ENCODE measurements at regions not wholly inside any gene's neighbourhood (a gene's known extent, or its start where the extent isn't known, plus 50 kb on each side); places are given as distances from the start of the nearest gene placed in this dataset.

- peak in 3 of 8 experiments; percentile 90 to 100 (median 99) for ATAC-seq (replicated peaks in 6 of 8)
- no peaks in the 10 kb centered on the region for H3K4me1 ChIP-seq (replicated peaks in 1 of 2)
- no peak overlapping the region for H3K27ac ChIP-seq
- in situ Hi-C loops (cut with MboI; ENCODE audit: low pct_unique_long_range_greater_than_20kb in 2 of 9, low sequenced_read_pairs in 9 of 9, unreplicated experiment in 9 of 9), result no loop called here
- no peak overlapping the region for H3K4me3 ChIP-seq
These were observed 390.1 kb upstream of the PDE3A start for GRCh38 chr12:19978193-19978592.

GRCh38 chr12:19979584-19979983 is 388.8 kb upstream of the PDE3A start:
- no peak for ATAC-seq (replicated peaks in 6 of 8)
- no peak overlapping the region for H3K4me3 ChIP-seq
- WGBS, 10 experiments, result 61 to 100% (median 88%) methylated on average over 1 to 3 of the region's 3 CpGs; no CpG with 5 or more reads in 2 of the 10 experiments
- no peak overlapping the region for H3K27ac ChIP-seq
- in situ Hi-C loops (cut with MboI; ENCODE audit: low pct_unique_long_range_greater_than_20kb in 2 of 9, low sequenced_read_pairs in 9 of 9, unreplicated experiment in 9 of 9), result no loop called here
- no peaks in the 10 kb centered on the region for H3K4me1 ChIP-seq (replicated peaks in 1 of 2)

GRCh38 chr12:19981944-19982343 is 386.4 kb upstream of the PDE3A start:
- H3K4me3 ChIP-seq, result no peak overlapping the region
- H3K27ac ChIP-seq, result no peak overlapping the region
- in situ Hi-C loops (cut with MboI; ENCODE audit: low pct_unique_long_range_greater_than_20kb in 2 of 9, low sequenced_read_pairs in 9 of 9, unreplicated experiment in 9 of 9), result no loop called here
- 87 to 100% (median 100%) methylated on average over 1 to 2 of the region's 2 CpGs; no CpG with 5 or more reads in 3 of the 10 experiments for WGBS, 10 experiments
- ATAC-seq (replicated peaks in 6 of 8), result no peak
- H3K4me1 ChIP-seq (replicated peaks in 1 of 2), result no peaks in the 10 kb centered on the region

GRCh38 chr12:19988001-19988400 is 380.3 kb upstream of the PDE3A start:
- in situ Hi-C loops (cut with MboI; ENCODE audit: low pct_unique_long_range_greater_than_20kb in 2 of 9, low sequenced_read_pairs in 9 of 9, unreplicated experiment in 9 of 9), result no loop called here
- Histone ChIP-seq H3K27ac (no peak overlapping the region), H3K4me1 (replicated peaks in 1 of 2) (no peaks in the 10 kb centered on the region), H3K4me3 (no peak overlapping the region)
- no peak for ATAC-seq (replicated peaks in 6 of 8)
- 17 to 100% (median 87%) methylated on average over 1 to 2 of the region's 2 CpGs for WGBS, 10 experiments

GRCh38 chr12:19988459-19988873 is 379.9 kb upstream of the PDE3A start:
- in situ Hi-C loops (cut with MboI; ENCODE audit: low pct_unique_long_range_greater_than_20kb in 2 of 9, low sequenced_read_pairs in 9 of 9, unreplicated experiment in 9 of 9), result no loop called here
- no peak overlapping the region for H3K4me3 ChIP-seq
- ATAC-seq (replicated peaks in 6 of 8), result peak in 1 of 8 experiments; percentile 65
- no peaks in the 10 kb centered on the region for H3K4me1 ChIP-seq (replicated peaks in 1 of 2)
- WGBS, 10 experiments, result 0 to 93% (median 70%) methylated on average over 1 to 3 of the region's 3 CpGs
- no peak overlapping the region for H3K27ac ChIP-seq

- Histone ChIP-seq H3K4me3 (no peak overlapping the region), H3K27ac (no peak overlapping the region), H3K4me1 (replicated peaks in 1 of 2) (no peaks in the 10 kb centered on the region)
- WGBS, 10 experiments, result 0 to 100% (median 89%) methylated on average over 1 of the region's 1 CpG; no CpG with 5 or more reads in 3 of the 10 experiments
- in situ Hi-C loops (cut with MboI; ENCODE audit: low pct_unique_long_range_greater_than_20kb in 2 of 9, low sequenced_read_pairs in 9 of 9, unreplicated experiment in 9 of 9), result no loop called here
- peak in 1 of 8 experiments; percentile 16 for ATAC-seq (replicated peaks in 6 of 8)
These were observed 379.4 kb upstream of the PDE3A start for GRCh38 chr12:19988948-19989347.

GRCh38 chr12:19991146-19991545 is 377.2 kb upstream of the PDE3A start:
- ATAC-seq (replicated peaks in 6 of 8), result no peak
- H3K4me3 ChIP-seq, result no peak overlapping the region
- H3K27ac ChIP-seq, result no peak overlapping the region
- 54 to 100% (median 86%) methylated on average over 2 to 3 of the region's 3 CpGs; no CpG with 5 or more reads in 2 of the 10 experiments for WGBS, 10 experiments
- H3K4me1 ChIP-seq (replicated peaks in 1 of 2), result no peaks in the 10 kb centered on the region
- in situ Hi-C loops (cut with MboI; ENCODE audit: low pct_unique_long_range_greater_than_20kb in 2 of 9, low sequenced_read_pairs in 9 of 9, unreplicated experiment in 9 of 9), result no loop called here

GRCh38 chr12:19992311-19992710 is 376.0 kb upstream of the PDE3A start:
- Histone ChIP-seq H3K4me3 (no peak overlapping the region), H3K27ac (no peak overlapping the region), H3K4me1 (replicated peaks in 1 of 2) (no peaks in the 10 kb centered on the region)
- ATAC-seq (replicated peaks in 6 of 8), result peak in 1 of 8 experiments; percentile 42
- in situ Hi-C loops (cut with MboI; ENCODE audit: low pct_unique_long_range_greater_than_20kb in 2 of 9, low sequenced_read_pairs in 9 of 9, unreplicated experiment in 9 of 9), result no loop called here
- WGBS, 10 experiments, result 17 to 100% (median 76%) methylated on average over 1 to 2 of the region's 2 CpGs; no CpG with 5 or more reads in 4 of the 10 experiments

- in situ Hi-C loops (cut with MboI; ENCODE audit: low pct_unique_long_range_greater_than_20kb in 2 of 9, low sequenced_read_pairs in 9 of 9, unreplicated experiment in 9 of 9), result no loop called here
- peaks cover 0 to 12% of the 10 kb centered on the region in 2 donors for H3K4me1 ChIP-seq (replicated peaks in 1 of 2)
- no peak for ATAC-seq (replicated peaks in 6 of 8)
- H3K27ac ChIP-seq, result no peak overlapping the region
- no peak overlapping the region for H3K4me3 ChIP-seq
These were observed 373.4 kb upstream of the PDE3A start for GRCh38 chr12:19994968-19995367.

- WGBS, 10 experiments, result 26 to 100% (median 80%) methylated on average over 1 to 3 of the region's 3 CpGs; no CpG with 5 or more reads in 2 of the 10 experiments
- in situ Hi-C loops (cut with MboI; ENCODE audit: low pct_unique_long_range_greater_than_20kb in 2 of 9, low sequenced_read_pairs in 9 of 9, unreplicated experiment in 9 of 9), result no loop called here
- ATAC-seq (replicated peaks in 6 of 8), result peak in 4 of 8 experiments; percentile 32 to 61 (median 46)
- no peak overlapping the region for H3K4me3 ChIP-seq
- peaks cover 0 to 12% of the 10 kb centered on the region in 2 donors for H3K4me1 ChIP-seq (replicated peaks in 1 of 2)
- no peak overlapping the region for H3K27ac ChIP-seq
These were observed 370.5 kb upstream of the PDE3A start for GRCh38 chr12:19997656-19998400.

- ATAC-seq (replicated peaks in 6 of 8), result no peak
- H3K4me1 ChIP-seq (replicated peaks in 1 of 2), result peaks cover 0 to 12% of the 10 kb centered on the region in 2 donors
- 60 to 100% (median 67%) methylated on average over 1 of the region's 1 CpG; no CpG with 5 or more reads in 5 of the 10 experiments for WGBS, 10 experiments
- no peak overlapping the region for H3K4me3 ChIP-seq
- in situ Hi-C loops (cut with MboI; ENCODE audit: low pct_unique_long_range_greater_than_20kb in 2 of 9, low sequenced_read_pairs in 9 of 9, unreplicated experiment in 9 of 9), result no loop called here
- no peak overlapping the region for H3K27ac ChIP-seq
These were observed 369.9 kb upstream of the PDE3A start for GRCh38 chr12:19998411-19998810.

GRCh38 chr12:19998961-19999804 is 369.2 kb upstream of the PDE3A start:
- H3K4me3 ChIP-seq, result no peak overlapping the region
- H3K4me1 ChIP-seq (replicated peaks in 1 of 2), result peaks cover 0 to 12% of the 10 kb centered on the region in 2 donors
- WGBS, 10 experiments, result 38 to 100% (median 63%) methylated on average over 1 to 5 of the region's 5 CpGs; no CpG with 5 or more reads in 1 of the 10 experiments
- no peak overlapping the region for H3K27ac ChIP-seq
- in situ Hi-C loops (cut with MboI; ENCODE audit: low pct_unique_long_range_greater_than_20kb in 2 of 9, low sequenced_read_pairs in 9 of 9, unreplicated experiment in 9 of 9), result no loop called here
- ATAC-seq (replicated peaks in 6 of 8), result peak in 3 of 8 experiments; percentile 26 to 57 (median 29)

- Histone ChIP-seq H3K4me1 (replicated peaks in 1 of 2) (peaks cover 0 to 12% of the 10 kb centered on the region in 2 donors), H3K27ac (no peak overlapping the region), H3K4me3 (no peak overlapping the region)
- ATAC-seq (replicated peaks in 6 of 8), result no peak
- WGBS, 10 experiments, result 20 to 100% (median 83%) methylated on average over 1 of the region's 1 CpG; no CpG with 5 or more reads in 3 of the 10 experiments
- in situ Hi-C loops (cut with MboI; ENCODE audit: low pct_unique_long_range_greater_than_20kb in 2 of 9, low sequenced_read_pairs in 9 of 9, unreplicated experiment in 9 of 9), result no loop called here
These were observed 368.6 kb upstream of the PDE3A start for GRCh38 chr12:19999805-20000138.
